ENCODE measurements at regions not wholly inside any gene's neighbourhood (a gene's known extent, or its start where the extent isn't known, plus 50 kb on each side); places are given as distances from the start of the nearest gene placed in this dataset.

- TF ChIP-seq CTCF (IDR thresholded peaks at IDR 0.05) (no peak), POLR2A (IDR thresholded peaks at IDR 0.05) (no peak)
These were observed 156.1 kb upstream of the TRIB2 start for GRCh38 chr2:12560618-12561017.

Data from Peyer's patch (tissue), 4 donors.